HG03066 (cell line): ENCODE measurements at regions not wholly inside any gene's neighbourhood (a gene's known extent, or its start where the extent isn't known, plus 50 kb on each side); places are given as distances from the start of the nearest gene placed in this dataset.
A peak's percentile ranks its signal among the peaks of the same experiment; 100 is the strongest.

Experiments used
- ATAC-seq: cut with Tn5 transposase; IDR thresholded peaks from one replicate; pipeline ENCODE4 v1.9.1; 2021; ENCODE audit warnings: low read depth; ENCODE audit not compliant: unreplicated experiment

- ATAC-seq = no peak
Measured at GRCh38 chr1:194339471-194339870, 1153.1 kb upstream of the B3GALT2 start.

- ATAC-seq = no peak
Measured at GRCh38 chr1:194338241-194338948, 1152.0 kb upstream of the B3GALT2 start.

DNA sequence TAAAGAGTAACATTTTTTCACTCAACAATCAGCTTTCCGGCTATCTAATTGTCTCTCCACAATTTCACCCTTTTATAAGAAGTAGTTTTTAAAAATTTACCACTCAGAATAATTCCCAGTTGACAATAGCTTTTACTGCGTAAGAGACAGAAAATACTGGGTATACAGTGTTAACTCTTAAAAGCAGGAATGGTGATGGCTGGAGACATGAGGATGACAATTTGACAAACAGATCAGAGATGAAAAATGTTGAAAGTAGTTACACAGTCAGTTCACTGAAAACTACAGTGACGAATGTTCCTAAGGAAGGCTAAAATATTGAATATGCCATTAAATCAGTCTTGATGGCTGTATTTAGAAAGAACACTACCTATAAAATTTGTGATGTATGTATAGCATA, 1146.8 kb upstream of the B3GALT2 start:
- no peak for ATAC-seq

- ATAC-seq = no peak
Measured at GRCh38 chr1:194331758-194332157, 1145.3 kb upstream of the B3GALT2 start.

DNA sequence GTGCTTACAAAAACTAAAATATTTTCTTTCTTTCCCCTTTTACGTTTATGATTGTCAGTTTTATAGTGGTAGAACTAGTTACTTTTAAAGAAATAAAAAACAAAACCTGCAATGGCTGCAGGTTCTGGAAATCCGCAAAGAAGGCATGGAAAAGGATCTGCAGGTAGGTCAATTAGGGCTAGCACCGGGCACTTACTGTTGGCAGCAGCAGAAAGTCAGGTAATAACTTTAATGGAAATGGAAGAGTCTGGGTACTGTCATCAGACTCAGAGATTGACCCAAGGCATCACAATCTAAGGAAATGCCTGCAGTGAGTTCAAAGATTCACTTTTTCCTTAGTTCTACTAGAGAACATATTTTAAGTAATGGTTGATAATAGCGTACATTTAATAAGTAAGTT, 1136.3 kb upstream of the B3GALT2 start:
- ATAC-seq = no peak

- ATAC-seq = no peak
Measured at GRCh38 chr1:194318790-194319280, 1132.4 kb upstream of the B3GALT2 start.

GRCh38 chr1:194309697-194310096, 1123.3 kb upstream of the B3GALT2 start:
- no peak for ATAC-seq

- ATAC-seq = no peak
Measured at GRCh38 chr1:194309269-194309668, 1122.9 kb upstream of the B3GALT2 start.

GRCh38 chr1:194300776-194301175, 1114.4 kb upstream of the B3GALT2 start:
- no peak for ATAC-seq

DNA sequence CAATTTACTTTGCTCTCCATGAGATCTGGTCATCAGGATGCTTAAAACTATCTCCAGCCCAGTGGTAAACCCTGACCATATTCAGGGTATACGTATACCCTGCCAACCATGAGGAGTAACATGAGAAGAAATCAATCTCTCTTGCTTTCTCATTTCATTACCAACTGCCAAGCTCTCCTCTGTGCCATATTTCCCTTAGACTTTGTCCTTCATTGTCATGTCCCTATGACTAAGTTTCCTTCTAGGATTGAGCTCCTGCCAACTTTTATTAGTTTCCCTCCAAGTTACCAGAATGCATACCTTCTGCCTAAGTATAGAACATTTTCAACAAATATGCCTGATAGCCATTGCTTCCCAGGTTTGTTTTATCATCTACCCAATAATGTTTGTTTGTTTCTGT, 1113.9 kb upstream of the B3GALT2 start:
- no peak for ATAC-seq

DNA sequence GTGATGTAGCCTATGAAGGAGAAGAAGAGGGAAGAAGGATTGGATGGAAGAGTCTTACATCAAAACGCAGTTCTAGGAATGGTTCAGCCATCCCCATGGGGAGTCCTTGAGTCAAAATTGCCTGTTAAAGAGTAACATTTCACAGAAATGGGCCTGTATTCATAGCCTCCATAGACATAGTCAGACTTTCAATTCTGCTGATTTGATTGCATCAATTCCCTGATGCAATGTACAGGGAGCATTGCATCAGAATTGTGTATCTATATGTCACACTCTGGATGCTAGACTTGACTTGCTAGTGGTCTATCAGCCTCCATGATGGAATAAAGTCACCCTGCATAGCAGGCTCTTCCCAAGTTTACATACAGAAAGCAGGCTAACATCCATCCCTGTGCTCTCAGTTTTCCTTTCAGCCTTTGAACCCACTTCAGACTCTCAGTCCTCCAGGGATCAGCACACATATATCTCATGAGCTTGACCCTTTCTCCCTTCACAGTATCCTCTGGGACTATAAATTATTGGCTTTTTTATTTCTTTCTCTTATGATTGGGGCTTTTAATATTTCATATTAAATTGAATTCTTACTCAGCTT, 1111.7 kb upstream of the B3GALT2 start:
- no peak for ATAC-seq

- no peak for ATAC-seq
Measured at GRCh38 chr1:194297094-194297493, 1110.7 kb upstream of the B3GALT2 start.

DNA sequence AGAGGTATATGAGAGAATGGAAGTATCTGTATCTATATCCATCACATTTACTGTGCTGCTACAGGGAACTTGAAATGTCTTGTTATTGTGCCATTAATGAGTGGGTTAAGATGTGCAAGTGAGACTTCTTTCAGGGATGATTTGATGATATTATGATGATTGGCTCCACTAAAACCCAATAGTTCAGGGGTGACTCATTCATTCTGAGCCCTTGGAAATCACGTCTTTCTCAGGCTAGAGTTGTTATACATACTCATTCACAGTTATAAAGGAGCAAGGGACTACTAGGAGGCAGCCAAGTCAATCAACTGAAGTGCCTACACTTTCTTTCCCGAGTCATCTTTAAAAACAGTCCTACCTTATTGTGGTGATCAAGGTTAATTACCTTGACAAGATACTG, 1109.8 kb upstream of the B3GALT2 start:
- no peak for ATAC-seq

- ATAC-seq = peak; percentile 89
Measured at GRCh38 chr1:194295685-194296084, 1109.3 kb upstream of the B3GALT2 start.

- ATAC-seq = no peak
Measured at GRCh38 chr1:194293851-194294405, 1107.5 kb upstream of the B3GALT2 start.

DNA sequence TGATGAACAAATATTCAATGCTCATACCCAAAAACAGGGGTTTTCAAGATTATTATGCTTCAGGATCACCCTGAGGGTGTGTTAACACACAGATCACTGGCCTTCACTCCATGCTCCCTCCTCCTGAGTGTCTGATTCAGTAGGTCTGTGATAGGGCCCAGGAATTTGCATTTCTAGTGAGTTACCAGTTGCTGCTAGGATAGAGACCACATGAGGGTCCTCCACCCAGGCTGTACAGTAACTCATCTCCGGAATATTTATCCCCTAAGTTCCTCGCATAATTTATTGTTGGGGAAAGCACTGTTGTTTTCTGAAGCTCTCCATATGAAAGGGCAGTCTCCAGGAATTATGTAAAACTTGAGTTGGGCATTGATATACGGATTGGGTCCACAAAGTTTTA, 1106.6 kb upstream of the B3GALT2 start:
- no peak for ATAC-seq

DNA sequence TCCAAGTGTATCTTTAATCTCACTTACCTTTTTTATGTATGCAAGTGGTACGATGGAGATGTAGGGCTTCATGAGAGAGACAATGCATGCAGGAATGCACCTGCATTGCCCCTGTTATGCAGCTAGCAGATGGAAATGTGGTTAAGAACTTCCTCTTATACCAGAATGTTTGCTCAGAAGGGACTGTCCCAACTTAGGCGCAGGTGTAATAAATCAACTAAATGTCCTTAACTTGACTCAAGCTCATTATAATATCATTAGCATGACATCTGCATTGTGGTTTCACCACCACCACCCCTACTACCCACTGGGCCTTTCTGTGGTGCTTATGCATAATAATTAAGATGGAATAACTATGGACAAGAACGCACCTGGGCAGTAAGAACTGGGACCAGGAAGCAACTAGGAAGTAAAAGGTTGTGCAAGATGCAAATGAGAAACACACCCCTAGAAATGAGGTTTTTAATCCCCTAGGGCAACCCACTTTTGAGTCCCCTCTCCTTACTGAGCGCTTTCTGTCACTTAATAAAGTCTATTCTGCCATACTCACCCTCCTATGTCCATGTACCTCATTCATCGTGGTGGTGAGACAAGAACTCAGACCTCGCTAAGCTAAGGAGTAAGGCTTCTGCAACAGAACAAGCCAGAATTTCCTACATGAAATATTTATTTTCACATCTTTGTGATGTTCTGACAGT, 1103.3 kb upstream of the B3GALT2 start:
- peak; percentile 98 for ATAC-seq

- no peak for ATAC-seq
Measured at GRCh38 chr1:194288238-194288637, 1101.8 kb upstream of the B3GALT2 start.

DNA sequence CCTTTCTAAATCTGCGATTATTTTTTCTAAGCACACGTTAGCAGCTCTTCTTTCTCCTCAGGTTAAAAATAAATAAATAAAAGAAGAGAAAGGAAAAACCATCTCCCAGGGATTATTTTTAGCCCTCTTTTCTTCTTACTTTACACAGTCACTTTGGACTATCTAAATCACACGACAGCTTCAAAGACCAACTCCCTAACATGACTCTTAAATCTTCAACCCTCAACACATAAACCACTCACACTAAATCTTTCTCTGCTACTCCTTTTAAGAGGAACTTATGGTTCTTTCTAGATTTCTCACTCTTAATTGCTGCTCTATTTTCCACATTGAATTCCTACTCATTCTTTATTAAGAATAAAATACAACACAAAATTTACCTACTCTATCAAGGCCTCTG, 1095.0 kb upstream of the B3GALT2 start:
- no peak for ATAC-seq

GRCh38 chr1:194280463-194280862, 1094.0 kb upstream of the B3GALT2 start:
- no peak for ATAC-seq

DNA sequence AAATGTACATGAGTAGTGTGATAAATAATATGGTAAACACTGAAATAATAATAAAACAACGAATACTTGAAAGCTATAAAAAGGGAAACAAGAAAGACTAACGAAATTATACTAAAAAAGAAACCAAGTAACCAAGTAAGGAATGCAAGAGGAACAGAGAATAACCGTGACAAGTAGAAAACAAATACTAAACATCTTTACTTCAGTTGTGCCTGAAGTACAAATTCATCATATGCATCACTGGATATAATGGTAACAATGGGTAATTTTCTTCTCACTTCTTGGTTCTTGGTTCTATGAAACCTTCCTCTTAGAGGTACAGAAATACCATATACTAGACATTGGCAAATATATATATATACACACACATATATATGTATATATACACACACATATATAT, 1093.6 kb upstream of the B3GALT2 start:
- ATAC-seq = peak; percentile 88
